GM18498 (cell line): ENCODE measurements at regions not wholly inside any gene's neighbourhood (a gene's known extent, or its start where the extent isn't known, plus 50 kb on each side); places are given as distances from the start of the nearest gene placed in this dataset.

Experiments used
- ATAC-seq: cut with Tn5 transposase; IDR thresholded peaks from one replicate; pipeline ENCODE4 v1.9.1; 2021; ENCODE audit warnings: mild to moderate bottlenecking, moderate library complexity; ENCODE audit not compliant: unreplicated experiment

DNA sequence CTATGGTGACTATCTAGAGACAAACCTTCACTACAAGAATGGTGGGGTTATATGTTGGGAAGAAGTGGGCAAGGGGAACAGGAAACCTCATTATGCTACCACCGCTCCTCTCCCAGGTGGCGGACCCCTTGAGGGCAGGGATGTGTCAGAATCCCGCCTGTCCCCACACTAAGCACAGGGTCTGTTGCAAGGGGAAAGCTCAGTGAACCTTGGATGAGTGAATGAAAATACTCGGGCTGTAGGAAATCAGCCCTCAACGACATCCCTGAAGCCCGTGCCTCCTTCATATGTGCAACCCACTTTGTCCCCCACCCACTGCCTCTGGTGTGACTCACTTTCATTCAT, 68.2 kb upstream of the AMPD3 start:
- ATAC-seq = no peak

DNA sequence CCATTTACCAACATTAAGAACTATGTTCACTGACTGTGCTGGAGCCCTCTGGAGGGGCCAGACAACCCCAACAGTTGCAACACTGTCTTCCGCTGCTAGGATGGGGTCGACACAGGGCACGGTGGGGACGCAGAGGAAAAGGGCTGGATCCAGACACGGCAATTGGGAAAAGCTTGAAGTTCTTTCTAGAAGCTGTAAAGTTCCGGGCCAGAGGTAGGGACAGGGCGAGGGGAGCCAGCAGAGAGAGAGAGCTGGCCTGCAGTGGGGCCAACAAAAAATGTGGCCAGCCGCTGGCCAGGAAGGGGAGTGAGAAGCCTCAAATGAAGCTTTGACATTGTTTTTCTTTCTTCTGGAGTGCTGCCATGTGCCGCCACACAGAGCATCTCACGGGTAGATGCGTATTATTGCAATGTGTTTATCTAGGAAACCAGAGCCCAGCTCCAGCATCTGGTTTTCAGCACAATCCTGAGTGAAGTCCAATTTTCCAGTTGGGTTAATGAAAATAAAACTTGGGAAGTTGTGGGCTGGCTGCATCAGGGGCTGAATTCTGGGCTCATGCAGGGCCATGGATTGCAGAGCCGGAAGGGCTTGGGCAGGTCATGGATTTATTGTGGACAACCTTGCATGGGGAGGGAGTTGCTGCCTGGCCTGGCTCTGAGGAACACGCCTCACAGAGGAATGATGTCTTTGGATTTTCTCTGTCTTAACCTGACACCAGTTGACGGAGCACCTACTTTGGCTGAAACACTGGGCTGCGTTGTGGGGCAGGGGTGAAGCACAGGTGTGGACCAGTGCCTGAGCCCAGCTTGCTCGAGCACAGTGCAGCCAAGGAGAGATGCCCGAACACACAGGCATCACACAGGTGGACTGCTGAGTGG, 67.6 kb upstream of the AMPD3 start:
- ATAC-seq = no peak

- no peak for ATAC-seq
Measured at GRCh38 chr11:10388101-10388500, 67.0 kb upstream of the AMPD3 start.

DNA sequence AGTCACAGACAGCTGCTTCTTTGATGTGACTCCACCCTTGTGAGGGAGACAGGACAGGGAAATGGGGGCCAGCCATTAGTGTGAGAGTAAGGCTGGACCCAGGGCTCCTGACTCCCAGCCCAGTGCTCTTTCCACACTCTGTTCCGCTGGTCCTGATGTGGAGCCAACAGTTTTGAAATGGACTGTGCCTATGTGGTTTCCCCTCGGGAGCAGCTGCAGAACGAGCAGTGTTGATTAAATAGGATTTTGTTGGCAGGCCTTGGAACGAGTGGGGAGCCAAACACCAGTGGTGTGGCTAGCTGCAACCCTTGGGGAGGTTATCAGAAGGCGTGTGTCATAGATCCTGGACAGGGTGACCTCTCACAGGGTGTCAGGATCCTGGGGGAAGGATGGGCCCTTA, 66.5 kb upstream of the AMPD3 start:
- no peak for ATAC-seq

DNA sequence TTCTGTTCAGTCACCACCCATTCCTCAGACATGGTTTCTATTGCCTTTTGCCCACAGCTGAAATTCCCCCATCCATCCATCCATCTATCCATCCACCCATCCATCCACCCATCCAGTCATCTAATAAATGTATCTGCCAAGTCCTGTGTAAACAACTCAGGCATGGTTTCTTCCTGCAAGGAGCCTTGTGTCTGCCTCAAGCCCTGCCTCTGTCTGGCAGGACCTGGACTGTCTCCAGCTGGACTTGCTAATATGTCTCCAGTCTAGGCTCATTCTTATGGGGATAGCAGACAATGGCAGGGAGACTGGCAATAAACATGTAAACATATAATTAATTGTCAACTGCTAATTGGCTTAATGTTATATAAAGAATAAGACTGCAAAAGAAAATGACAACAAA, 64.7 kb upstream of the AMPD3 start:
- ATAC-seq = no peak

DNA sequence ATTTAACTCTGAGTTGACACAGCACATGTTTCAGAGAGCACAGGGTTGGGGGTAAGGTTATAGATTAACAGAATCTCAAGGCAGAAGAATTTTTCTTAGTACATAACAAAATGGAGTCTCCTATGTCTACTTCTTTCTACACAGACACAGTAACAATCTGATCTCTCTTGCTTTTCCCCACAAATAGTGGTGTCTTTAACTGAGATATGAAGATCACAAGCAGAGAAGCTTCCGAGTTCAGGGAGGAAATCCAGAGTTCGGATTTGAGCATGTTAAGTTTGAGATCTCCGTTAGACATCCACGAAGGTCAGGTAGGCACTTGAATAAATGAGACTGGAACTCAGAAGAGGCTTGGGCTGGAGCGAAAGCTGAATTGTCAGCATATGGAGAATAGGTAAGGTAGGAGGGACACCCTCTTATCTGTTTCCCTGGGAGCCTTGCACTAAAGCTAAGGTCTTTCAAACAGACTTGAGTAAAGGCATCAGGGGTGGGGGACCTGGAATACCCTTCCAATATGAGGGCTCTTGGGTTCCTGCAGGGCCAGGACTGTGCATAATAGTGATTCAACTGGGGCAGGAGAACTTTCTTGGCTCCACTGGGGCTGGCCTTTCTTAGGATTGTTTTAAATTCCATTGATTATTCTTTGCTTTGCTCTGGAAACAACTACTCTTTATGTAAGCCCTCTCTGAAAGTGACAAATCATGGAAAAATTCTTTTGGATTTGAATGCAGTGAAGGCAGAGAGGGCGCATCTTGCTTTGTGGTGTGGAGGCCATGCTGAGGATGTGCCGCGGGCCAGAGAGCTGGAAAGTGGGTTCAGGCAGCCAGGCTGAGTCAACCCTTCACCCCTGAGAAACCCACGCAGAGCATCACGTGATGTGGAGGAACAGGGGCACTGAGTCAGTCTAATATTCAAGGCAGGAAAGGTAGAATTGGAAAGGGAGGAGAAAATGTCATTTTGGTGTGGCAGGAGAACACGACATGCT, 62.7 kb upstream of the AMPD3 start:
- no peak for ATAC-seq

DNA sequence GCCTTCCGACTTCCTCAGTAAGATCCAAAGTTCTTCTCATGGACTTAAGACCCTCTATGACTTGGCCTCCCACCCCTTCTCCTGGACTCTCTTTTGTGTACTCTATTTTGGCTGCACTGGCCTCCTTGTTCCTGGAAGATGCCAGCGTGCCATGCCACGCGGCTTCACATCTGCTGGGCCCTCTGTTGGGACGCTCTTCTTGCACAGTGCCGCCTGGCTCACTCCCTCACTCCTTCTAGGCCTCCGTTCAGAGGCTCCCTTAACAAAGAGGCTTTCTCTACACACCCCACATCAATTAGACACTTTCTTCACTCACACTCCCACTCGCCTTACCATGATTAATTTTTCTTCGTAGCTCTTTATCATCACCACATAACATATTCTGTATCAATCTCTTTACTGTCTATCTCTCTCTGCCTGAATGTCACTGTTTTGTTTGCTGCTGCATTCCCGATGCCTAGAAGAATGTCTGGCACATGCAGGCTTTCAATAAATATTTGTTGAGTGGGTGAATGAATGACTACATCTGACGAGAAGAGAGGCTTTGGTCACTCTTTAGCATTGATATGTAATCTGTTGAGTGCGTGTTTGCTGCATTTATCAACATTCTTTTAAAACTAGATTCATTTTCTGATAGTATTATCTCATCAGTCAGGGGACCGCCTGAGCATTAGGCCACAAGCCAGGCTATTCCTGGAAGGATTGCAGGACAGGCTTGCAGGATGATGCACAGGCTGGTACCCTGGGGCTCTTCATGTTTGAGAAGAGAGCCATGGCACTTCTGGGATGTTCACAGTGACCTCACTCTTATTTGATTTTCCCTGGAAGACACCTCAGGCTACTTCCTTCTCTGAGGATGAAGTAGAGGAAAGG, 60.6 kb upstream of the AMPD3 start:
- no peak for ATAC-seq

DNA sequence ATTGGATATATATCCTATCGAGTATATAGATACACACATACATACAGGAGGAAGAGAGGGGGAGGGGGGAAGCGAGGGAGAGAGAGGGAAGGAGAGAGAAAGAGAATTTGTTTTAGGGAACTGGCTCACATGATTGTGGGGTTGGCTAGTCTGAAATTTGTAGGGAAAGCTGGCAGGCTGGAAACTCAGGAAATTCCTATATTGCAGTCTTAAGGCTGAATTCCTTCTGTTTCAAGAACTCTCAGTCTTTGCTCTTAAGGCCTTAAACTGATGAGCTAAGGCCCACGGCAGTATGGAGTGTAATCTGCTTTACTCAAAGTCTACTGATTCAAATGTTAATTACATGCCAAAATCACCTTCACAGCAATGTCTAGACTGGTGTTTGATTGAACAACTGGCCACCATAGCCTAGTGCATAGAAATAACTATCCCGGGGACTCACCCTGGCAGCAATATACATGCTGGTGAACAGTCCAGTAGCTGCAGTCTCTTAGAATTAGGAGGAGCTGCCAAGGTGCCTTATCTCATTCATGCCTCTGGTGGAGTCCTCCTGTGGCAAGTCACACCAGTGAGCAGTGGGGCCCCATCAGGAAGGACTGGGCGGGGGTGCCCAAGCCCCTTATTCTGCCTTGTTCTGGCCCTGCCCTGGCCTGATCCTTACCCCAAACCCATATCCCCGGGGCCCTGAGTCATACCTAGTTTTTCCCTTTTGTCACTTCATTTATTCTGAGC, 59.7 kb upstream of the AMPD3 start:
- no peak for ATAC-seq

DNA sequence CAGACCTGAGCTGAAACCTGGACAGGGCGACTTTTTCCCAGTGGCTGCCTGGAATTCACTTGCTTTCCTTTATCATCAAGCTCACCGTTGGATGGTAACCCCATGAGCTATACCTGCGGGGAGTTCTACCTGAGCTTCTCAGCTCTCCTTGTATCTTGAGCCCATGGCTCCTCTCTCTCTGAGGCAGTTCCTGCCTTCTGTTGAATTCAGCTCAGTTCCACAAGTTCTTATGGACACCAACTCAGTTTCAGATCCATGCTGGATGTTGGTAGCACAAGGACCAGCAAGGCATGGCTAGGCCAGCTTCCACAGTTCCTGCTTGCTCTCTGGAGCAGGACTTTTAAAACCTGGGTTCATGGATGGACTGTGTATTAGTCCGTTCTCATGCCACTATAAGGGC, 58.3 kb upstream of the AMPD3 start:
- ATAC-seq = no peak

DNA sequence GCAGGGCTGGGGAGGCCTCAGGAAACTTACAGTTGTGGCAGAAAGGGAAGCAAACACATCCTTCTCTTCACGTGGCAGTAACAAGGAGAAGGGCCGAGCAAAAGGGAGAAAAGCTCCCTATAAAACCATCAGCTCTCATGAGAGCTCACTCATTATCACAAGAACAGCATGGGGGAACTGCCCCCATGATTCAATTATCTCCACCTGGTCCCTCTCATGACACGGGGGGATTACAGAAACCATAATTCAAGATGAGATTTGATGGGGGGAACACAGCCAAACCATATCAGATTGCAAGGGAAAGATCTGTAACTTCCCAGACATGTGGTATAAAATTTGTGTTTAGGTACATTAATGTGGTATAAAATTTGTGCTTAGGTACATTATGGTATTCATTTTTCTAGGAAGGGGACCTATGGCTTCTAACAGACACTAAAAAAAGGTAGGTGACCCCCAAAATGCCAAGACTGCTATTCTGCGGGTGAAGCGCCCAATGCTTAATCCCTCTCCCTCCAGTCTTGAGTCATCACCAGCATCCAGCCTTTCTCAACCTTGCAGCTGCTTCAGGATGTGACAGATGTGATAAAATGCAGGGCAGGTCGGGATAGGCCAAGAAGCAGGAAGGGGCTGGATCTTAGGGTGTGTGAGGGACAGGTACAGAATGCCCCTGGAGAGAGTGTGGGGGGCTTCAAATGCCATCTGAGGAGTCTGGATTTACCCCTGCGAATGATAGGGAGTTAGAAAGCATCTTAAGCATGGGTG, 57.7 kb upstream of the AMPD3 start:
- no peak for ATAC-seq

DNA sequence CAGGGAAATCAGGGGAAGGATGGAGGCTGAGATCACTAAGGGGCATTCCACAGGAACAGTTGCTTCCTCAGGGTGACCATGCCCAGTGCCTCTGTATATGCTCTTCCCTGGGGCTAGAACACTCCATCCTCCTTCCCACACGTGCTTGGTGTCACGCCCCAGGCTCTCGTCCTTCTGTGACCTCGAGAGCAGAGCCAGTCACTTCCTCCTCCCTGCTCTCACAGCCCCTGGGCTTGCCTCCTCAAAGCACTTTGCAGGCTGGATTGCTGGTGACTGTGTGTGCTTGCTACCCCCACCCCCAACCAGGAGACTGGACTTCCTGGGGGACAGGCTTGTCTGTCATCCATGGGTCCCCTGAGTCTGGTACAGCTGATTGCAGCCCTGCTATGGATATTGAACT, 56.5 kb upstream of the AMPD3 start:
- ATAC-seq = no peak

GRCh38 chr11:10400856-10401255, 54.2 kb upstream of the AMPD3 start:
- ATAC-seq = no peak

DNA sequence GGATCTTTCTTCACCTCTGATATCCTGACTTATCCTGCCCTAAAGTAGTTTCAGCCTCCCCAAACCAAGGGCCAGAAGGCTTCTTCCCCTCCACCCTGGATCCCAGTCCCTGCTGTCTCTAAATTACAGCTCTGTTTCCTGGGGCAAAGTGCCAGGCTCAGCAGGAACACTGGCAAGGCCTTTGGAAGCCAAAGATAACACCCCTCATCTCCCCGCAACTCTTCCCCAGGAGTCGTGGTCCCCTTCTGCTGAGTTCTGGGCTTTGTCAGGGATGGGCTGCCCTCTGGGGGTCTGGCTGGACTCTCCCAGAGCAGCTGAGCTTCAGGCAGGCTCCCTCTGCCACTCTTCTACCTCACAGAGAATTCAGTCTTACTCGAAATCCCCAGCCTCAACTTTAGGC, 53.8 kb upstream of the AMPD3 start:
- ATAC-seq = no peak

DNA sequence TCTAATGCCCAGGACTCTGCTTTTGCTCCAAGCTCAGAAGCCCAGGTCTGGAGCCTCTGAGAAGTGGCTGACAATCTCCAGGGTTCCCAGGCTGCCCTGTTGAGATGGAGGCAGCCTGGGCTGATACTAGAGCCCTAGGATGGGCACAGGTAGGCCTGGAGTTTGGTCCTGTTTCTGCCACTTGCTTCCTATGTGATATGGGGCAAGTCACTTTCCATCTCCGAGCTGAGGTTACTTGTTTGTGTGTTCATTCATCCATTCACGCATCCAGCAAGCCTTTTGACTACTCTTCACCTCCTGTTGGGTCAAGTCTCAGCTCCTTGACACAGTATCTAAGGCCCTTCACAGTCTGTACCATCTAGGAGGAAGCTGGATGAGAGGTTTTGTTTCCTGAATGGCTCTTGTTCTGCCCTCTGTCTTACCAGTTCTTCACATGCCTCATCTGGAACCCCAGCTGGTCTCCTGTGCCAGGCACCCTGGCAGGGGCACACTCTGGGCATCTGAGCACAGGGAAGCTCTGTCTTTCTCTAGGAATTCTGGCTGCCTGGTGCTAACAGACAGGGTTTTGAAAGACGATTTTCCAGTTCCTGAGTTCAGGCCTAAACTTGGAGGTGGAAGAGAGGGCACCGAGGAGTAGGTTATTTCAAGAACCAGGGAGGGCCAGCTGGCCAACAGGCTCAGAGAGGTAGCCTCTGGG, 53.2 kb upstream of the AMPD3 start:
- ATAC-seq = no peak
